ENCODE measurements at regions not wholly inside any gene's neighbourhood (a gene's known extent, or its start where the extent isn't known, plus 50 kb on each side); places are given as distances from the start of the nearest gene placed in this dataset.

DNA sequence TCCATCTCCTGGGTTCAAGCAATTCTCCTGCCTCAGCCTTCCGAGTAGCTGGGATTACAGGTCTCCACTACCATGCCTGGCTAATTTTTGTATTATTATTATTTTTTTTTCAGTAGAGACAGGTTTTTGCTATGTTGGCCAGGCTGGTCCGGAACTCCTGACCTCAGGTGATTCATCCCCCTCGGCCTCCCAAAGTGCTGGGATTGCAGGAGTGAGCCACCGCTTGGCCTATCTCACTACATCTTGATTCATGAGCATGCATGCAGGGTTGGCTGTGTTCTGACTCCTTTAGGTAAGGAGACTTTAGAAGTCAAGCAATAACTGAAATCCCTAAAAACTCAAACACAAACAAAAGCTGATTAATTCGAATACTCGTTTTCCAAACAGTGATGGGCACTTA lies 80.9 kb downstream of the GJA1 start:
- Histone ChIP-seq H3K27ac (ENCODE audit: insufficient read depth, low read length, poor library complexity, severe bottlenecking) (no peak overlapping the region), H3K4me1 (ENCODE audit: control insufficient read depth, insufficient read depth, low read length, poor library complexity, severe bottlenecking) (no peaks in the 10 kb centered on the region), H3K9me3 (ENCODE audit: control insufficient read depth in 2 of 2, low read length in 2 of 2) (no peaks in the 10 kb centered on the region), H3K36me3 (ENCODE audit: control insufficient read depth, insufficient read depth, low read length) (no peaks in the 10 kb centered on the region), H3K4me3 (ENCODE audit: low read depth, low read length) (no peak overlapping the region), H3K27me3 (ENCODE audit: control insufficient read depth, insufficient read depth, low read length) (no peaks in the 10 kb centered on the region)
- no peaks in the 10 kb centered on the region for H3K27me3 Mint-ChIP-seq
- no peak for DNase-seq
- H3K9me3 Mint-ChIP-seq, result peaks cover 0 to 2% (median 0%) of the 10 kb centered on the region in 7 donors
- no peak overlapping the region for H3K27ac Mint-ChIP-seq
- H3K4me3 Mint-ChIP-seq, result no peak overlapping the region
- H3K4me1 Mint-ChIP-seq, result no peaks in the 10 kb centered on the region
- H3K36me3 Mint-ChIP-seq, result no peaks in the 10 kb centered on the region
- ATAC-seq (ENCODE audit: low read depth in 2 of 2), result no peak

DNA sequence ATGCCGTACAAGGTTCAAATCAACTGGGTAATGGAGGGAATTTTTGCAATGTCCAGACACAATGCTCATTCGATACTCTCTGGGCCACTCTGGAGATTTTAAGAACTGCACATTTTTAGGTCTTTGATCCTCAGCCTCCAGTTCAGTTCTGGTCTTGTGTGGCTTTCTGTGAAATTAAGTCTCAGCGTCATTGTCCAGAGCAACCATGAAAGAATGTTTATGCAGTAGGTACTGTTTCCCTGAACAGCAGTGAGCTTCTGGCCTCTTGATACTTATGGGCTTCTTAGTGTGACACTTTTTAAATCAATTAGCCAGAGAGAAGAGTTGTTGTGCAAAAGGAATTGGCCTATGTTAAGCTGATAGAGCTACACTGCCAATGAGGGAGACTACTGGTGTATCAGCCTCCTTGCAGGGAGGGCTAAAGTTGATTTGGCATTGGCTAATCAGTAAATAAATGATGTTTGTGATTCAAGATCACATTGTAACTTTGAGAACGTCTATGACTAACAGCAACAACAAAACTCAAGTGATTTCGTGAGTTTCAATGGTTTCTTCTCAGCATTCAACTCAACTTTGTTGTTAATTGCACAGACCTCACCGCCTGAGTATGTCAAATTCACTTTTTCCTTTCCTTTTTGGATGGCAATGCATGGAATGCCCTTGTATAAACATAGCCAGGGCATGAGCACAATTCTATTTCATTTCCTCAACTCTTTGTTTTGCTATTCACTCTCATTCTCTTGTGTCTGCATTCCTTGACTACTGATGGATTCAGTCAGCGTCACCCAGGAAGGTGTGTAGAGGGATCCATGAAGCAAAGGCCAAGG lies 85.1 kb downstream of the GJA1 start:
- Histone ChIP-seq H3K27ac (ENCODE audit: insufficient read depth, low read length, poor library complexity, severe bottlenecking) (no peak overlapping the region), H3K27me3 (ENCODE audit: control insufficient read depth, insufficient read depth, low read length) (no peaks in the 10 kb centered on the region), H3K36me3 (ENCODE audit: control insufficient read depth, insufficient read depth, low read length) (no peaks in the 10 kb centered on the region), H3K4me1 (ENCODE audit: control insufficient read depth, insufficient read depth, low read length, poor library complexity, severe bottlenecking) (no peaks in the 10 kb centered on the region), H3K4me3 (ENCODE audit: low read depth, low read length) (no peak overlapping the region), H3K9me3 (ENCODE audit: control insufficient read depth in 2 of 2, low read length in 2 of 2) (no peaks in the 10 kb centered on the region)
- no peaks in the 10 kb centered on the region for H3K36me3 Mint-ChIP-seq
- no peak overlapping the region for H3K4me3 Mint-ChIP-seq
- no peak for DNase-seq
- no peaks in the 10 kb centered on the region for H3K27me3 Mint-ChIP-seq
- no peak for ATAC-seq (ENCODE audit: low read depth in 2 of 2)
- no peaks in the 10 kb centered on the region for H3K4me1 Mint-ChIP-seq
- peaks cover 0 to 2% (median 0%) of the 10 kb centered on the region in 7 donors for H3K9me3 Mint-ChIP-seq
- no peak overlapping the region for H3K27ac Mint-ChIP-seq

- no peaks in the 10 kb centered on the region for H3K27me3 Mint-ChIP-seq
- no peak for DNase-seq
- Histone ChIP-seq H3K4me3 (ENCODE audit: low read depth, low read length) (no peak overlapping the region), H3K27me3 (ENCODE audit: control insufficient read depth, insufficient read depth, low read length) (no peaks in the 10 kb centered on the region), H3K4me1 (ENCODE audit: control insufficient read depth, insufficient read depth, low read length, poor library complexity, severe bottlenecking) (no peaks in the 10 kb centered on the region), H3K27ac (ENCODE audit: insufficient read depth, low read length, poor library complexity, severe bottlenecking) (no peak overlapping the region), H3K9me3 (ENCODE audit: control insufficient read depth in 2 of 2, low read length in 2 of 2) (no peaks in the 10 kb centered on the region), H3K36me3 (ENCODE audit: control insufficient read depth, insufficient read depth, low read length) (no peaks in the 10 kb centered on the region)
- no peak overlapping the region for H3K27ac Mint-ChIP-seq
- ATAC-seq (ENCODE audit: low read depth in 2 of 2), result no peak
- no peaks in the 10 kb centered on the region for H3K4me1 Mint-ChIP-seq
- H3K9me3 Mint-ChIP-seq, result peaks cover 0 to 2% (median 0%) of the 10 kb centered on the region in 7 donors
- H3K4me3 Mint-ChIP-seq, result no peak overlapping the region
- no peaks in the 10 kb centered on the region for H3K36me3 Mint-ChIP-seq
Observed at GRCh38 chr6:121521164-121521555, 85.7 kb downstream of the GJA1 start.

GRCh38 chr6:121522265-121522664 lies 86.8 kb downstream of the GJA1 start:
- Histone ChIP-seq H3K4me1 (ENCODE audit: control insufficient read depth, insufficient read depth, low read length, poor library complexity, severe bottlenecking) (no peaks in the 10 kb centered on the region), H3K36me3 (ENCODE audit: control insufficient read depth, insufficient read depth, low read length) (no peaks in the 10 kb centered on the region), H3K27ac (ENCODE audit: insufficient read depth, low read length, poor library complexity, severe bottlenecking) (no peak overlapping the region), H3K9me3 (ENCODE audit: control insufficient read depth in 2 of 2, low read length in 2 of 2) (no peaks in the 10 kb centered on the region), H3K27me3 (ENCODE audit: control insufficient read depth, insufficient read depth, low read length) (no peaks in the 10 kb centered on the region), H3K4me3 (ENCODE audit: low read depth, low read length) (no peak overlapping the region)
- ATAC-seq (ENCODE audit: low read depth in 2 of 2) (no peak), DNase-seq (no peak)
- Mint-ChIP-seq H3K4me3 (no peak overlapping the region), H3K9me3 (peaks cover 0 to 2% (median 0%) of the 10 kb centered on the region in 7 donors), H3K27ac (no peak overlapping the region), H3K4me1 (no peaks in the 10 kb centered on the region), H3K27me3 (no peaks in the 10 kb centered on the region), H3K36me3 (no peaks in the 10 kb centered on the region)

DNA sequence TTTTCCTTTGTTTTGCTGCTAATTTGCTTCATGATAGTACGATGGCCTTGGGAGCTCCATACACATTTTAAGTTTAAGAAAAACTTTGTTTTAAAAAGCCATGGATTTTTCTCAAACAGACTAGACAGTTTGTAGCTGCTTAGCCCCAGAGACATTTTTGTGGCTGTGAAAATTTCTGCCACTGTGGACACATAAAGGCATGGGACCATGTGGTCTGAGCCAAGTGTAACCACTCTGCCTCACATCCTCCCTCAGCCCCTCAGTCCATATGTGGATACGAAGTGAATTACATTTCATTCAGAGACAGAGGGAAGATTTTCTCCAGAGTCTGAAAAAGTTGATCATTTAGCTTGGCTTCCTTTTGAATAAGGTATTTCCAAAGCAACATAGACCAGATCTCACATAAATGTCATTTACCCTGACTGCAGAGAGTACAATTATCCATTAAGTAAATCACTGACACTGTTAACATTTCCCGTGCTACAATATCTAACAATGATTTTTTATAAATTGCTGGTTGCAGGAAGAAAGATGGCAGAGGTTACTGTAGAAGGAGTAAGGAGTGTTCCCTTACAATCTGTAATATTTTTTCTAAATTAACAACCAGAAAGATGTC lies 87.4 kb downstream of the GJA1 start:
- Mint-ChIP-seq H3K27ac (no peak overlapping the region), H3K27me3 (no peaks in the 10 kb centered on the region), H3K4me3 (no peak overlapping the region), H3K36me3 (no peaks in the 10 kb centered on the region), H3K4me1 (no peaks in the 10 kb centered on the region), H3K9me3 (peaks cover 0 to 2% (median 0%) of the 10 kb centered on the region in 7 donors)
- Histone ChIP-seq H3K27me3 (ENCODE audit: control insufficient read depth, insufficient read depth, low read length) (no peaks in the 10 kb centered on the region), H3K4me3 (ENCODE audit: low read depth, low read length) (no peak overlapping the region), H3K27ac (ENCODE audit: insufficient read depth, low read length, poor library complexity, severe bottlenecking) (no peak overlapping the region), H3K36me3 (ENCODE audit: control insufficient read depth, insufficient read depth, low read length) (no peaks in the 10 kb centered on the region), H3K4me1 (ENCODE audit: control insufficient read depth, insufficient read depth, low read length, poor library complexity, severe bottlenecking) (no peaks in the 10 kb centered on the region), H3K9me3 (ENCODE audit: control insufficient read depth in 2 of 2, low read length in 2 of 2) (no peaks in the 10 kb centered on the region)
- no peak for DNase-seq
- no peak for ATAC-seq (ENCODE audit: low read depth in 2 of 2)

- no peaks in the 10 kb centered on the region for H3K27me3 Mint-ChIP-seq
- ATAC-seq (ENCODE audit: low read depth in 2 of 2), result no peak
- H3K27ac Mint-ChIP-seq, result no peak overlapping the region
- no peaks in the 10 kb centered on the region for H3K36me3 Mint-ChIP-seq
- Histone ChIP-seq H3K9me3 (ENCODE audit: control insufficient read depth in 2 of 2, low read length in 2 of 2) (no peaks in the 10 kb centered on the region), H3K36me3 (ENCODE audit: control insufficient read depth, insufficient read depth, low read length) (no peaks in the 10 kb centered on the region), H3K27ac (ENCODE audit: insufficient read depth, low read length, poor library complexity, severe bottlenecking) (no peak overlapping the region), H3K27me3 (ENCODE audit: control insufficient read depth, insufficient read depth, low read length) (no peaks in the 10 kb centered on the region), H3K4me3 (ENCODE audit: low read depth, low read length) (no peak overlapping the region), H3K4me1 (ENCODE audit: control insufficient read depth, insufficient read depth, low read length, poor library complexity, severe bottlenecking) (no peaks in the 10 kb centered on the region)
- H3K9me3 Mint-ChIP-seq, result peaks cover 0 to 4% (median 0%) of the 10 kb centered on the region in 7 donors
- no peak for DNase-seq
- no peaks in the 10 kb centered on the region for H3K4me1 Mint-ChIP-seq
- no peak overlapping the region for H3K4me3 Mint-ChIP-seq
Observed at GRCh38 chr6:121523628-121524027, 88.2 kb downstream of the GJA1 start.

DNA sequence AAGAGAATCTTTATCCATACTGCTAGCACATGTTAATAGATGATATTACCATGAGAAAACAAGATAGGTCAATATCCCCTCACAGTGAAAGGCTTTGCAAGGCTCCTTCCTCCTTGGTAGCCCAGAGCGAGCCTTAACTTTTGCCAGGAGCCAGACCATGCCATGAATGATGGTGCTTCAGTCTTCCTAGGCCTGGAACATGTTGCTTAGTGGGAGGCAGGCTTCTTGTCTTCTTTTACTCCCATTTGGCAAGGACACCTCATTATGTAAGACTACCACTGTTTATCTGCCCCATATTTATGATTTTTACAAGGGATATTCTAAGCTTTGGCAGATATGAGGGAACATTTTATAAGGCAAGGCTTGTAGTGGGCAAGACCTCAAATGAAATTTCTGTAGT lies 90.8 kb downstream of the GJA1 start:
- H3K27ac Mint-ChIP-seq, result no peak overlapping the region
- H3K4me1 ChIP-seq (ENCODE audit: control insufficient read depth, insufficient read depth, low read length, poor library complexity, severe bottlenecking), result no peaks in the 10 kb centered on the region
- no peak overlapping the region for H3K4me3 Mint-ChIP-seq
- H3K36me3 ChIP-seq (ENCODE audit: control insufficient read depth, insufficient read depth, low read length), result no peaks in the 10 kb centered on the region
- H3K9me3 ChIP-seq (ENCODE audit: control insufficient read depth in 2 of 2, low read length in 2 of 2), result no peaks in the 10 kb centered on the region
- H3K36me3 Mint-ChIP-seq, result no peaks in the 10 kb centered on the region
- H3K27me3 ChIP-seq (ENCODE audit: control insufficient read depth, insufficient read depth, low read length), result no peaks in the 10 kb centered on the region
- no peak overlapping the region for H3K4me3 ChIP-seq (ENCODE audit: low read depth, low read length)
- DNase-seq, result no peak
- no peaks in the 10 kb centered on the region for H3K27me3 Mint-ChIP-seq
- H3K4me1 Mint-ChIP-seq, result no peaks in the 10 kb centered on the region
- peaks cover 0 to 4% (median 0%) of the 10 kb centered on the region in 7 donors for H3K9me3 Mint-ChIP-seq
- H3K27ac ChIP-seq (ENCODE audit: insufficient read depth, low read length, poor library complexity, severe bottlenecking), result no peak overlapping the region
- ATAC-seq (ENCODE audit: low read depth in 2 of 2), result no peak

GRCh38 chr6:121531658-121532169 lies 96.3 kb downstream of the GJA1 start:
- H3K9me3 Mint-ChIP-seq, result peaks cover 0 to 3% (median 0%) of the 10 kb centered on the region in 7 donors
- no peaks in the 10 kb centered on the region for H3K4me1 Mint-ChIP-seq

More at GRCh38 chr6:121531658-121532169, 96.3 kb downstream of the GJA1 start:
- no peak for ATAC-seq (ENCODE audit: low read depth in 2 of 2)
- H3K9me3 ChIP-seq (ENCODE audit: control insufficient read depth in 2 of 2, low read length in 2 of 2), result no peaks in the 10 kb centered on the region
- Mint-ChIP-seq H3K27me3 (no peaks in the 10 kb centered on the region), H3K36me3 (no peaks in the 10 kb centered on the region), H3K4me3 (no peak overlapping the region), H3K27ac (no peak overlapping the region)
- no peak overlapping the region for H3K4me3 ChIP-seq (ENCODE audit: low read depth, low read length)
- H3K4me1 ChIP-seq (ENCODE audit: control insufficient read depth, insufficient read depth, low read length, poor library complexity, severe bottlenecking), result no peaks in the 10 kb centered on the region
- no peaks in the 10 kb centered on the region for H3K36me3 ChIP-seq (ENCODE audit: control insufficient read depth, insufficient read depth, low read length)
- no peak for DNase-seq
- no peak overlapping the region for H3K27ac ChIP-seq (ENCODE audit: insufficient read depth, low read length, poor library complexity, severe bottlenecking)
- no peaks in the 10 kb centered on the region for H3K27me3 ChIP-seq (ENCODE audit: control insufficient read depth, insufficient read depth, low read length)

Data from CD4-positive, CD25-positive, alpha-beta regulatory T cell (primary cell).